ENCODE measurements at regions not wholly inside any gene's neighbourhood (a gene's known extent, or its start where the extent isn't known, plus 50 kb on each side); places are given as distances from the start of the nearest gene placed in this dataset.

DNA sequence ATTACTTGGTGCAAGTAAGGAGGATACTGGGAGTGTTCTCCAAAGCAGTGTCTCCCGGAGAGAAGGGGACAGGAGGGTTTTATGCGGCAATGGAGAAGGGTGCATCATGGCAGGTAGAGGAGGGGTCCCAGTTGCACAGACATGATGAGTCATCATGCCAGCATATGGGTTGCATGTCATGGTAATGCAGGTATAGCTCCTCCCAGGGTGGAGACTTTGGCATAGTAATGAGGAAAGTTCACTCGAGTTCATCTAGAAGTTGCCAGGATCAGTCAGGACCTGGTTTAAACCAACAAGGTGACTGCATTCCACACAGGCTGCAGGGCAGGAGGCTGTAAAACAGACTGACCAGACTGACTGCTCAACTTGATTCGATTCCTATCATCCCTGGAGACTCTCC is 355.7 kb upstream of the DUSP10 start:
- no peak overlapping the region for H3K27ac ChIP-seq (ENCODE audit: insufficient read length, low read depth, low read length)
- H3K9me3 Mint-ChIP-seq, result no peaks in the 10 kb centered on the region
- H3T11ph ChIP-seq (ENCODE audit: low read length), result no peak overlapping the region
- no peak overlapping the region for H2BK120ac ChIP-seq (ENCODE audit: low read depth, low read length, poor library complexity, severe bottlenecking)
- H3K4me1 ChIP-seq (ENCODE audit: insufficient read depth, low read length), result peaks cover 9% of the 10 kb centered on the region; the same call in 1 of the 2 replicates
- H2AK5ac ChIP-seq (ENCODE audit: insufficient read length, low read length), result no peak overlapping the region
- no peak overlapping the region for H4K91ac ChIP-seq (ENCODE audit: insufficient read length, low read depth, low read length)
- no peak overlapping the region for H3K9ac ChIP-seq (ENCODE audit: extremely low read depth, insufficient read length, low read length)
- no peak overlapping the region for H2BK5ac ChIP-seq (ENCODE audit: insufficient read length, low read length)
- no peaks in the 10 kb centered on the region for H4K20me1 ChIP-seq (ENCODE audit: control insufficient read depth, insufficient read depth, insufficient read length)
- no peak overlapping the region for H2BK20ac ChIP-seq (ENCODE audit: low read depth, low read length, poor library complexity, severe bottlenecking)
- H3K23me2 ChIP-seq (ENCODE audit: insufficient read length, low read depth, low read length, poor library complexity, severe bottlenecking), result no peaks in the 10 kb centered on the region
- H3K27ac Mint-ChIP-seq, result no peak overlapping the region
- H3K79me1 ChIP-seq (ENCODE audit: insufficient read depth, low read depth, low read length, poor library complexity, severe bottlenecking), result no peaks in the 10 kb centered on the region
- TF ChIP-seq, protein P1, sequence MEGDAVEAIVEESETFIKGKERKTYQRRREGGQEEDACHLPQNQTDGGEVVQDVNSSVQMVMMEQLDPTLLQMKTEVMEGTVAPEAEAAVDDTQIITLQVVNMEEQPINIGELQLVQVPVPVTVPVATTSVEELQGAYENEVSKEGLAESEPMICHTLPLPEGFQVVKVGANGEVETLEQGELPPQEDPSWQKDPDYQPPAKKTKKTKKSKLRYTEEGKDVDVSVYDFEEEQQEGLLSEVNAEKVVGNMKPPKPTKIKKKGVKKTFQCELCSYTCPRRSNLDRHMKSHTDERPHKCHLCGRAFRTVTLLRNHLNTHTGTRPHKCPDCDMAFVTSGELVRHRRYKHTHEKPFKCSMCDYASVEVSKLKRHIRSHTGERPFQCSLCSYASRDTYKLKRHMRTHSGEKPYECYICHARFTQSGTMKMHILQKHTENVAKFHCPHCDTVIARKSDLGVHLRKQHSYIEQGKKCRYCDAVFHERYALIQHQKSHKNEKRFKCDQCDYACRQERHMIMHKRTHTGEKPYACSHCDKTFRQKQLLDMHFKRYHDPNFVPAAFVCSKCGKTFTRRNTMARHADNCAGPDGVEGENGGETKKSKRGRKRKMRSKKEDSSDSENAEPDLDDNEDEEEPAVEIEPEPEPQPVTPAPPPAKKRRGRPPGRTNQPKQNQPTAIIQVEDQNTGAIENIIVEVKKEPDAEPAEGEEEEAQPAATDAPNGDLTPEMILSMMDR (conservative IDR thresholded peaks at IDR 0.05), result no peak
- no peak overlapping the region for H3K18ac ChIP-seq (ENCODE audit: insufficient read length, low read depth, low read length)
- no peaks in the 10 kb centered on the region for H3K27me3 Mint-ChIP-seq (ENCODE audit: low read depth)
- no peak overlapping the region for H2AFZ ChIP-seq (ENCODE audit: low read length)
- H2BK12ac ChIP-seq (ENCODE audit: insufficient read length, low read depth, low read length), result no peak overlapping the region
- H4K8ac ChIP-seq (replicated peaks; ENCODE audit: insufficient read length, low read depth, low read length), result no peak overlapping the region
- no CpG with 5 or more reads among the region's 4 CpGs for WGBS (ENCODE audit: extremely low coverage, insufficient read length, low lambda C conversion rate)
- H3K27me3 ChIP-seq (ENCODE audit: insufficient read depth, low read length), result no peaks in the 10 kb centered on the region
- peaks cover 0 to 11% of the 10 kb centered on the region in 2 experiments; a peak in 3 of 4 replicates for H3K4me1 Mint-ChIP-seq
- H3K23ac ChIP-seq (ENCODE audit: insufficient read length, low read depth, low read length), result no peak overlapping the region
- H3K4ac ChIP-seq (ENCODE audit: low read depth, low read length), result no peak overlapping the region
- H3K14ac ChIP-seq (ENCODE audit: insufficient read depth, low read length), result no peak overlapping the region
- no peak overlapping the region for H3K56ac ChIP-seq (ENCODE audit: insufficient read length, low read depth, low read length)
- no peaks in the 10 kb centered on the region for H3K9me3 ChIP-seq (ENCODE audit: control insufficient read depth, low read depth, low read length)
- no peaks in the 10 kb centered on the region for H3K36me3 Mint-ChIP-seq (ENCODE audit: insufficient read depth in 1 of 3, low read depth in 3 of 3)
- H4K5ac ChIP-seq (ENCODE audit: insufficient read length, low read depth, low read length), result no peak overlapping the region
- H3K4me3 Mint-ChIP-seq, result no peak overlapping the region
- no peaks in the 10 kb centered on the region for H3K79me2 ChIP-seq (ENCODE audit: insufficient read depth, low read length)
- DNase-seq, result no peak
- H2BK15ac ChIP-seq (ENCODE audit: low read depth, low read length), result no peak overlapping the region
- H3K4me2 ChIP-seq (ENCODE audit: insufficient read depth, insufficient read length, low read length), result no peak overlapping the region
